HepG2 (cell line): ENCODE measurements at regions not wholly inside any gene's neighbourhood (a gene's known extent, or its start where the extent isn't known, plus 50 kb on each side); places are given as distances from the start of the nearest gene placed in this dataset.

Experiments used
- ATAC-seq: fragments of 200-7000 bp; cut with Tn5 transposase; 3 replicates; pipeline ENCODE4 v1.9.1; 2020; ENCODE audit warnings: mild to moderate bottlenecking, moderate library complexity
- BruUV-seq: library from RNA; stranded (reverse); fragments of 400-500 nt; replicated peaks from 2 replicates; lab custom pipeline; 2021; lab: Mats Ljungman, UMichigan
- CTCF ChIA-PET: fragments of 300-600 bp; formaldehyde crosslinking; extraction: SDS; loops from one replicate; lab custom pipeline; 2021; ENCODE audit warnings: low total read pairs, inconsistent platforms, low intra/inter-chr PET ratio; lab: Yijun Ruan, JAX
- POLR2A ChIA-PET: fragments of 350-600 bp; sonication (Branson Sonifier 250); formaldehyde crosslinking; loops from one replicate; lab custom pipeline; 2020; ENCODE audit warnings: antibody characterized with exemption, inconsistent platforms; lab: Yijun Ruan, JAX
- DNase-seq: peaks from one replicate; pipeline ENCODE4 v3.0.0-alpha.2; 2015; ENCODE audit warnings: low spot score
- FAIRE-seq: peaks from 3 replicates; lab custom pipeline; 2011; peaks lifted over from hg19 to GRCh38; lab: Jason Lieb, UNC
- H2AFZ ChIP-seq: one replicate; pipeline ENCODE4 v1.6.1; 2011; ENCODE audit warnings: low read length, inconsistent platforms
- H3K27ac ChIP-seq: fragments of 300-600 bp; 3 replicates; pipeline ENCODE4 v1.8.0; 2011; ENCODE audit warnings: mixed run types, mild to moderate bottlenecking, mixed read lengths, low read length, inconsistent platforms; ENCODE audit not compliant: insufficient read depth; ENCODE audit errors: extremely low read length
- H3K27me3 ChIP-seq, 2 experiments: fragments of 200-600 bp in 1 of 2; 2 replicates in 1 of 2; 3 replicates in 1 of 2; pipeline versions ENCODE4 v1.6.0 to v1.8.0; 2011; ENCODE audit warnings: low read length in 2 of 2, mild to moderate bottlenecking in 2 of 2, moderate library complexity in 2 of 2, inconsistent platforms in 1 of 2; ENCODE audit not compliant: insufficient read depth in 2 of 2, control insufficient read depth in 1 of 2
- H3K36me3 ChIP-seq, 2 experiments: fragments of 200-600 bp in 1 of 2; replicated peaks in 1 of 2; 2 replicates in 1 of 2; 3 replicates in 1 of 2; pipeline versions ENCODE4 v1.5.1 to v1.8.0; 2011; ENCODE audit warnings: low read length in 2 of 2, inconsistent platforms in 1 of 2; ENCODE audit not compliant: insufficient read depth in 2 of 2, control insufficient read depth in 1 of 2
- H3K4me1 ChIP-seq: 2 replicates; pipeline ENCODE4 v1.5.1; 2012; ENCODE audit warnings: low read length, inconsistent platforms; ENCODE audit not compliant: insufficient read depth
- H3K4me2 ChIP-seq: 2 replicates; pipeline ENCODE4 v1.6.0; 2011; ENCODE audit warnings: low read depth, low read length, inconsistent platforms
- H3K4me3 ChIP-seq, 3 experiments: fragments of 200-600 bp in 1 of 3; sonication (generic), shearing (Covaris generic) in 1 of 3; replicated peaks in 1 of 3; 2 replicates each; pipeline ENCODE4 v1.5.1; 2011 to 2016; ENCODE audit warnings: low read length in 3 of 3, inconsistent platforms in 2 of 3, low read depth in 2 of 3, mild to moderate bottlenecking in 2 of 3, control low read depth in 1 of 3, mixed read lengths in 1 of 3; ENCODE audit not compliant: insufficient read depth in 1 of 3
- H3K79me2 ChIP-seq: one replicate; pipeline ENCODE4 v1.6.1; 2011; ENCODE audit warnings: low read length, inconsistent platforms; ENCODE audit not compliant: insufficient read depth
- H3K9ac ChIP-seq: 2 replicates; pipeline ENCODE4 v1.6.0; 2011; ENCODE audit warnings: mild to moderate bottlenecking, low read depth, low read length, inconsistent platforms; ENCODE audit not compliant: insufficient read depth
- H3K9me3 ChIP-seq: 2 replicates; pipeline ENCODE4 v1.5.1; 2012; ENCODE audit warnings: mild to moderate bottlenecking, low read length
- H4K20me1 ChIP-seq: 2 replicates; pipeline ENCODE4 v1.6.0; 2011; ENCODE audit warnings: inconsistent platforms, mild to moderate bottlenecking, low read length, moderate library complexity; ENCODE audit not compliant: insufficient read depth
- CCDC6 ChIP-seq: sonication (generic); formaldehyde crosslinking; IDR thresholded peaks from 2 replicates; pipeline ENCODE4 v1.8.1; 2022; ENCODE audit warnings: mild to moderate bottlenecking, missing genetic modification reagents, moderate library complexity
- CREBL2 ChIP-seq: sonication (generic); formaldehyde crosslinking; IDR thresholded peaks from 2 replicates; pipeline ENCODE4 v1.8.1; 2023; ENCODE audit warnings: missing genetic modification reagents, mild to moderate bottlenecking, borderline replicate concordance
- DPF2 ChIP-seq: sonication (generic); formaldehyde crosslinking; IDR thresholded peaks from 2 replicates; pipeline ENCODE4 v1.4.0; 2020; ENCODE audit warnings: mild to moderate bottlenecking, low read depth, missing genetic modification reagents, borderline replicate concordance
- IKZF5 ChIP-seq: IDR thresholded peaks from 2 replicates; pipeline ENCODE4 v1.6.1; 2018; ENCODE audit warnings: missing genetic modification reagents, mild to moderate bottlenecking, missing compliant biosample characterization
- KLF15 ChIP-seq: sonication (generic); formaldehyde crosslinking; IDR thresholded peaks from 2 replicates; pipeline ENCODE4 v1.8.1; 2023; ENCODE audit warnings: borderline replicate concordance, mild to moderate bottlenecking, inconsistent platforms, missing genetic modification reagents, mixed read lengths
- MED1 ChIP-seq: sonication (generic); formaldehyde crosslinking; IDR thresholded peaks from 2 replicates; pipeline ENCODE4 v1.4.0; 2020; ENCODE audit warnings: missing genetic modification reagents
- MYC ChIP-seq: sonication (generic); formaldehyde crosslinking; IDR thresholded peaks from 2 replicates; pipeline ENCODE4 v1.9.0; 2021; ENCODE audit warnings: missing genetic modification reagents, borderline replicate concordance
- MYPOP ChIP-seq: sonication (generic); formaldehyde crosslinking; IDR thresholded peaks from 2 replicates; pipeline ENCODE4 v1.8.1; 2023; ENCODE audit warnings: mild to moderate bottlenecking, moderate library complexity, missing genetic modification reagents
- NAIF1 ChIP-seq: sonication (generic); formaldehyde crosslinking; IDR thresholded peaks from 2 replicates; pipeline ENCODE4 v1.5.0; 2020; ENCODE audit warnings: mild to moderate bottlenecking, missing genetic modification reagents, borderline replicate concordance
- SP2 ChIP-seq: sonication (generic); formaldehyde crosslinking; IDR thresholded peaks from 2 replicates; pipeline ENCODE4 v1.5.1; 2020; ENCODE audit warnings: mild to moderate bottlenecking, missing genetic modification reagents
- THAP9 ChIP-seq: sonication (generic); formaldehyde crosslinking; IDR thresholded peaks from 2 replicates; pipeline ENCODE4; 2020; ENCODE audit warnings: missing genetic modification reagents, mild to moderate bottlenecking, borderline replicate concordance
- ZNF207 ChIP-seq: fragments of 450-650 bp; IDR thresholded peaks from 2 replicates; pipeline ENCODE4 v1.6.1; 2016; ENCODE audit warnings: antibody characterized with exemption, borderline replicate concordance
- ZNF652 ChIP-seq: IDR thresholded peaks from 2 replicates; pipeline ENCODE4 v1.6.1; 2016; ENCODE audit warnings: low read depth, borderline replicate concordance
- ZNF800 ChIP-seq: sonication (generic); formaldehyde crosslinking; IDR thresholded peaks from 2 replicates; pipeline ENCODE4 v1.4.0; 2020; ENCODE audit warnings: missing genetic modification reagents
- ZSCAN31 ChIP-seq: sonication (generic); formaldehyde crosslinking; IDR thresholded peaks from 2 replicates; pipeline ENCODE4 v1.5.0; 2020; ENCODE audit warnings: low read depth, mild to moderate bottlenecking, missing genetic modification reagents
- WGBS: methylation state at CpG from one replicate; pipeline ENCODE4 v1.1.6; 2017; ENCODE audit warnings: low lambda C conversion rate; 5-methylcytosine and 5-hydroxymethylcytosine counted together
- in situ Hi-C: cut with HindIII; loops from 2 replicates; pipeline ENCODE4 v1.10.0; 2017; ENCODE audit warnings: low pct_unique_long_range_greater_than_20kb; ENCODE audit not compliant: extremely low pct_ligation_motif_present
- intact Hi-C: fragments of 100-400 bp; cut with micrococcal nuclease; formaldehyde crosslinking; loops from one replicate; pipeline ENCODE4 v1.10.0; 2022; ENCODE audit not compliant: unreplicated experiment

- no peak overlapping the region for H3K27ac ChIP-seq
- H3K27me3 ChIP-seq: no peaks in the 10 kb centered on the region
- H4K20me1 ChIP-seq: no peaks in the 10 kb centered on the region
- H3K4me3 ChIP-seq: no peak overlapping the region
- no peak for ATAC-seq
- TF ChIP-seq MED1 (CRISPR knock-in tag) (no peak), THAP9 (no peak), ZNF800 (CRISPR knock-in tag) (no peak), MYC (CRISPR knock-in tag) (no peak), DPF2 (no peak), KLF15 (no peak), ZSCAN31 (no peak), IKZF5 (CRISPR knock-in tag) (no peak), SP2 (no peak), CCDC6 (CRISPR knock-in tag) (no peak), MYPOP (CRISPR knock-in tag) (no peak), CREBL2 (no peak), ZNF207 (no peak), ZNF652 (CRISPR knock-in tag) (no peak), NAIF1 (CRISPR knock-in tag) (no peak)
- no peak overlapping the region for H2AFZ ChIP-seq
- no peaks in the 10 kb centered on the region for H3K9me3 ChIP-seq
- no peak overlapping the region for H3K9ac ChIP-seq
- H3K36me3 ChIP-seq: no peaks in the 10 kb centered on the region
- DNase-seq: no peak
- intact Hi-C loops (no loop called here), in situ Hi-C loops (no loop called here)
- H3K79me2 ChIP-seq: no peaks in the 10 kb centered on the region
- no peak overlapping the region for H3K4me2 ChIP-seq
- BruUV-seq: no TSS peak
- no peaks in the 10 kb centered on the region for H3K4me1 ChIP-seq
- ChIA-PET POLR2A (no interaction called here), CTCF (no interaction called here)
- WGBS: 0% methylated on average over 1 of the region's 1 CpG
- no peak for FAIRE-seq
These were observed 146.5 kb upstream of the PCDH18 start for GRCh38 chr4:137678796-137679195.
